ENCODE measurements at regions not wholly inside any gene's neighbourhood (a gene's known extent, or its start where the extent isn't known, plus 50 kb on each side); places are given as distances from the start of the nearest gene placed in this dataset.
"Not testable (repeated sequence)": the region's sequence is repeated elsewhere in the genome, so short reads cannot be mapped to it uniquely, and the experiment has no call there.

- H3K27ac ChIP-seq: no peak overlapping the region
- DNase-seq (ENCODE audit: low read depth, low spot score): no peak
These were observed 295.4 kb downstream of the MYCN start for GRCh38 chr2:16235747-16236146.

GRCh38 chr2:16235291-16235690 lies 294.9 kb downstream of the MYCN start:
- not testable (repeated sequence) for H3K27ac ChIP-seq; DNase-seq (ENCODE audit: low read depth, low spot score)

- DNase-seq (ENCODE audit: low read depth, low spot score): no peak
- H3K27ac ChIP-seq: no peak overlapping the region
These were observed 288.6 kb downstream of the MYCN start for GRCh38 chr2:16228951-16229350.

GRCh38 chr2:16228471-16228870 lies 288.1 kb downstream of the MYCN start:
- H3K27ac ChIP-seq: no peak overlapping the region
- DNase-seq (ENCODE audit: low read depth, low spot score): no peak

- no peak overlapping the region for H3K27ac ChIP-seq
- DNase-seq (ENCODE audit: low read depth, low spot score): no peak
These were observed 287.6 kb downstream of the MYCN start for GRCh38 chr2:16227811-16228462.

GRCh38 chr2:16226943-16227664 lies 286.8 kb downstream of the MYCN start:
- no peak for DNase-seq (ENCODE audit: low read depth, low spot score)
- H3K27ac ChIP-seq: no peak overlapping the region

GRCh38 chr2:16226381-16226780 lies 286.0 kb downstream of the MYCN start:
- H3K27ac ChIP-seq: no peak overlapping the region
- no peak for DNase-seq (ENCODE audit: low read depth, low spot score)

GRCh38 chr2:16225545-16225944 lies 285.2 kb downstream of the MYCN start:
- DNase-seq (ENCODE audit: low read depth, low spot score): no peak
- no peak overlapping the region for H3K27ac ChIP-seq

GRCh38 chr2:16225071-16225470 lies 284.7 kb downstream of the MYCN start:
- no peak for DNase-seq (ENCODE audit: low read depth, low spot score)
- H3K27ac ChIP-seq: no peak overlapping the region

- DNase-seq (ENCODE audit: low read depth, low spot score): no peak
- no peak overlapping the region for H3K27ac ChIP-seq
These were observed 284.1 kb downstream of the MYCN start for GRCh38 chr2:16224298-16225045.

GRCh38 chr2:16223841-16224177 lies 283.5 kb downstream of the MYCN start:
- no peak for DNase-seq (ENCODE audit: low read depth, low spot score)
- H3K27ac ChIP-seq: no peak overlapping the region

- no peak for DNase-seq (ENCODE audit: low read depth, low spot score)
- H3K27ac ChIP-seq: no peak overlapping the region
These were observed 283.0 kb downstream of the MYCN start for GRCh38 chr2:16223161-16223840.

- H3K27ac ChIP-seq: no peak overlapping the region
- DNase-seq (ENCODE audit: low read depth, low spot score): no peak
These were observed 282.0 kb downstream of the MYCN start for GRCh38 chr2:16222326-16222725.

GRCh38 chr2:16221461-16222010 lies 281.2 kb downstream of the MYCN start:
- no peak for DNase-seq (ENCODE audit: low read depth, low spot score)
- H3K27ac ChIP-seq: no peak overlapping the region

- DNase-seq (ENCODE audit: low read depth, low spot score): no peak
- no peak overlapping the region for H3K27ac ChIP-seq
These were observed 279.1 kb downstream of the MYCN start for GRCh38 chr2:16219292-16219975.

- no peak overlapping the region for H3K27ac ChIP-seq
- no peak for DNase-seq (ENCODE audit: low read depth, low spot score)
These were observed 278.3 kb downstream of the MYCN start for GRCh38 chr2:16218625-16219024.

GRCh38 chr2:16218161-16218560 lies 277.8 kb downstream of the MYCN start:
- no peak overlapping the region for H3K27ac ChIP-seq
- no peak for DNase-seq (ENCODE audit: low read depth, low spot score)

GRCh38 chr2:16217741-16218140 lies 277.4 kb downstream of the MYCN start:
- DNase-seq (ENCODE audit: low read depth, low spot score); H3K27ac ChIP-seq: not testable (repeated sequence)

- DNase-seq (ENCODE audit: low read depth, low spot score): no peak
These were observed 276.9 kb downstream of the MYCN start for GRCh38 chr2:16217291-16217690.

GRCh38 chr2:16216558-16216945 lies 276.2 kb downstream of the MYCN start:
- no peak for DNase-seq (ENCODE audit: low read depth, low spot score)
- H3K27ac ChIP-seq: no peak overlapping the region

More at GRCh38 chr2:16217291-16217690, 276.9 kb downstream of the MYCN start:
- H3K27ac ChIP-seq: no peak overlapping the region
